Stomach (tissue), 4 donors: ENCODE measurements at regions not wholly inside any gene's neighbourhood (a gene's known extent, or its start where the extent isn't known, plus 50 kb on each side); places are given as distances from the start of the nearest gene placed in this dataset.

Experiments used
- CTCF ChIP-seq, 7 experiments: fragments of 450-650 bp in 4 of 7; fragments of 200-600 bp in 3 of 7; sonication (generic) in 3 of 7; IDR thresholded peaks; one replicate each; pipeline ENCODE4 v1.5.1; 2016 to 2019; ENCODE audit warnings: antibody characterized with exemption in 7 of 7, control low read depth in 2 of 7, mild to moderate bottlenecking in 1 of 7
- EP300 ChIP-seq: sonication (generic); formaldehyde crosslinking; IDR thresholded peaks from one replicate; pipeline ENCODE4 v1.6.1; 2017; ENCODE audit warnings: antibody characterized with exemption
- POLR2A ChIP-seq, 4 donors: fragments of 450-650 bp; IDR thresholded peaks; one replicate each; pipeline ENCODE4 v1.6.1; 2016; ENCODE audit warnings: antibody characterized with exemption in 4 of 4, control low read depth in 2 of 4, mild to moderate bottlenecking in 1 of 4, moderate library complexity in 1 of 4
- POLR2AphosphoS5 ChIP-seq, 3 donors: sonication (generic); formaldehyde crosslinking; IDR thresholded peaks; one replicate each; pipeline ENCODE4 v1.6.1; 2016; ENCODE audit warnings: antibody characterized with exemption in 3 of 3

- TF ChIP-seq POLR2A (IDR thresholded peaks at IDR 0.05) = no peak
- TF ChIP-seq CTCF (IDR thresholded peaks at IDR 0.05) = no peak
- TF ChIP-seq POLR2AphosphoS5 (IDR thresholded peaks at IDR 0.05) = no peak
- no peak for TF ChIP-seq EP300
Measured at GRCh38 chr15:98549003-98549402, 99.3 kb upstream of the IGF1R start.
